Neuronal stem cell (in vitro differentiated cells): ENCODE measurements at regions not wholly inside any gene's neighbourhood (a gene's known extent, or its start where the extent isn't known, plus 50 kb on each side); places are given as distances from the start of the nearest gene placed in this dataset.

Source experiments
- DNase-seq: peaks from one replicate; pipeline ENCODE4 v3.0.0-alpha.2; 2013; ENCODE audit warnings: low spot score
- H2AFZ ChIP-seq: one replicate; pipeline ENCODE4 v1.6.1; 2013; ENCODE audit warnings: mild to moderate bottlenecking, low read length, inconsistent platforms
- H2AK5ac ChIP-seq: 2 replicates; pipeline ENCODE4 v1.6.1; 2013; ENCODE audit warnings: low read depth, mild to moderate bottlenecking, inconsistent platforms, low read length, moderate library complexity, mixed read lengths
- H2BK120ac ChIP-seq: 2 replicates; pipeline ENCODE4 v1.6.1; 2013; ENCODE audit warnings: low read depth, mild to moderate bottlenecking, inconsistent platforms, low read length, moderate library complexity, mixed read lengths
- H2BK12ac ChIP-seq: one replicate; pipeline ENCODE4 v1.6.1; 2013; ENCODE audit warnings: low read length, inconsistent platforms
- H2BK15ac ChIP-seq: 2 replicates; pipeline ENCODE4 v1.6.1; 2013; ENCODE audit warnings: mild to moderate bottlenecking, low read length, inconsistent platforms, mixed read lengths
- H2BK5ac ChIP-seq: one replicate; pipeline ENCODE4 v1.6.1; 2013; ENCODE audit warnings: inconsistent platforms, mild to moderate bottlenecking, low read length, moderate library complexity
- H3K14ac ChIP-seq: one replicate; pipeline ENCODE4 v1.6.1; 2013; ENCODE audit warnings: low read length, inconsistent platforms
- H3K18ac ChIP-seq: 2 replicates; pipeline ENCODE4 v1.6.1; 2013; ENCODE audit warnings: low read length, inconsistent platforms
- H3K23ac ChIP-seq: 2 replicates; pipeline ENCODE4 v1.6.1; 2013; ENCODE audit warnings: low read depth, mild to moderate bottlenecking, mixed read lengths, low read length, inconsistent platforms; ENCODE audit not compliant: poor library complexity
- H3K27ac ChIP-seq: replicated peaks from 3 replicates; pipeline ENCODE4 v1.5.1; 2013; ENCODE audit warnings: low read length, inconsistent platforms
- H3K27me3 ChIP-seq, 3 experiments: 2 replicates each; pipeline ENCODE4 v1.6.1; 2013; ENCODE audit warnings: low read length in 3 of 3, mild to moderate bottlenecking in 2 of 3, inconsistent platforms in 1 of 3, low read depth in 1 of 3, mixed read lengths in 1 of 3, moderate library complexity in 1 of 3; ENCODE audit not compliant: control insufficient read depth in 3 of 3, insufficient read depth in 3 of 3
- H3K36me3 ChIP-seq, 2 donors: replicated peaks in 1 of 2; 2 replicates each; pipeline ENCODE4 v1.6.1; 2013; ENCODE audit warnings: low read length in 2 of 2; ENCODE audit not compliant: control insufficient read depth in 2 of 2, insufficient read depth in 2 of 2
- H3K4ac ChIP-seq: 2 replicates; pipeline ENCODE4 v1.6.1; 2013; ENCODE audit warnings: inconsistent platforms, mild to moderate bottlenecking, low read length, moderate library complexity
- H3K4me1 ChIP-seq, 2 donors: 1 replicate in 1 of 2; 2 replicates in 1 of 2; pipeline ENCODE4 v1.6.1; 2013; ENCODE audit warnings: low read length in 2 of 2, low read depth in 1 of 2; ENCODE audit not compliant: control insufficient read depth in 2 of 2, insufficient read depth in 1 of 2
- H3K4me2 ChIP-seq: one replicate; pipeline ENCODE4 v1.6.1; 2013; ENCODE audit warnings: mild to moderate bottlenecking, low read length, inconsistent platforms; ENCODE audit not compliant: insufficient read depth, poor library complexity, severe bottlenecking
- H3K4me3 ChIP-seq, 2 donors: 2 replicates each; pipeline ENCODE4 v1.5.1; 2013; ENCODE audit warnings: low read length in 2 of 2, mild to moderate bottlenecking in 2 of 2, inconsistent platforms in 1 of 2, moderate library complexity in 1 of 2
- H3K79me1 ChIP-seq: one replicate; pipeline ENCODE4 v1.6.1; 2013; ENCODE audit warnings: low read depth, mild to moderate bottlenecking, inconsistent platforms, low read length, moderate library complexity
- H3K9ac ChIP-seq: one replicate; pipeline ENCODE4 v1.6.1; 2013; ENCODE audit warnings: mild to moderate bottlenecking, low read depth, low read length, inconsistent platforms; ENCODE audit not compliant: poor library complexity
- H3K9me3 ChIP-seq, 2 donors: replicated peaks in 1 of 2; 2 replicates each; pipeline versions ENCODE3 to v1.6.1; 2013; ENCODE audit warnings: low read length in 2 of 2, mild to moderate bottlenecking in 2 of 2, inconsistent platforms in 1 of 2, low read depth in 1 of 2, mixed read lengths in 1 of 2, moderate library complexity in 1 of 2; ENCODE audit not compliant: control insufficient read depth in 2 of 2, insufficient read depth in 1 of 2
- H4K8ac ChIP-seq: one replicate; pipeline ENCODE4 v1.6.1; 2013; ENCODE audit warnings: low read depth, mild to moderate bottlenecking, inconsistent platforms, low read length, moderate library complexity
- H4K91ac ChIP-seq: one replicate; pipeline ENCODE4 v1.6.1; 2013; ENCODE audit warnings: low read length, low read depth, mild to moderate bottlenecking, inconsistent platforms; ENCODE audit not compliant: poor library complexity
- WGBS, 2 donors: extraction: QIAGEN DNeasy Blood & Tissue Kit; methylation state at CpG; one replicate each; pipeline ENCODE4 v1.1.7; 2013; ENCODE audit warnings: missing lambda C conversion rate in 2 of 2, mixed read lengths in 1 of 2; ENCODE audit not compliant: insufficient read length in 2 of 2, insufficient replicate concordance in 1 of 2; ENCODE audit errors: extremely low coverage in 2 of 2; 5-methylcytosine and 5-hydroxymethylcytosine counted together

DNA sequence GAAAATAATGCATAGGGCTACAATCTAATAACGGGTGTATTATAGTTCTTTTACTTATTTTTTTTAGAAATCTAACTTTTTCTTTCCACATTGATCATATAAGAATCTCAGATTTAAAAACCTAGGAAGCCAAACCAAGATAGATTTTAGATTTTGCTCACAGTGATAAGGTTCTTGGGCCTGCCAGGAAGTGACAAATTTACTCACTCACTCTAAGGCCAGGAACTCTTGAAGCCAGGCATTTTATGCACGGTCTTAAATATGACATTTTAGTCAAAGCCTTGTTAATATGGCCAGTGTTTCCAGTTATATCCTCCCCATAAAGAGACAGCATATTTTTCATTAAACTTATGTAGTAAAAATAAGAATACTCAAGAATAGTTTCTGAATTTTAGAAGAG, 271.4 kb downstream of the SQOR start:
- Histone ChIP-seq H2BK5ac (no peak overlapping the region), H4K91ac (no peak overlapping the region), H3K23ac (no peak overlapping the region), H2BK120ac (no peak overlapping the region), H2BK12ac (no peak overlapping the region), H3K4me3 (no peak overlapping the region), H3K4me2 (no peak overlapping the region), H4K8ac (no peak overlapping the region), H2AFZ (no peak overlapping the region), H3K14ac (no peak overlapping the region), H3K79me1 (no peaks in the 10 kb centered on the region), H3K27me3 (no peaks in the 10 kb centered on the region), H3K4me1 (no peaks in the 10 kb centered on the region), H2BK15ac (no peak overlapping the region), H3K4ac (no peak overlapping the region), H3K18ac (no peak overlapping the region), H3K9me3 (no peaks in the 10 kb centered on the region), H3K9ac (no peak overlapping the region), H2AK5ac (no peak overlapping the region), H3K36me3 (no peaks in the 10 kb centered on the region), H3K27ac (no peak overlapping the region)
- WGBS, 2 donors: no CpG with 5 or more reads among the region's 2 CpGs
- DNase-seq: no peak

DNA sequence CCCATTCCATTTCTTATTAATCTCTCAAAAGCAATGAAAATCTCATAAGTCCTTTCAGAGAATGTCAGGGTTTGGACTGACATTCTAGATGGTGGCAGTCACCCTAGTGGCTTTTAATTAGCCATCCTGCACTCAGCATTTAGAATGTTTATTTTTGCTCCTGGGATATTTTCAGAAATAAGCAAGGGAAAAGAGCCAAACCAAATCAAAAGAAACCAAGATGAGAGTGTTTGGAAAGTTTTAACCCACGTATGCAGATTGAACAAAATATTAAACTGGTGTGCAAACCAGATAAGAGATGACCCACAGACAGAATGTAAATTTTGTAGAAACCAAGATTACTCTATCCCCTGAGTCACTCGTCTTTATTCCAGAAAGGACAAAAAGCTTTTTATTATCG, 275.8 kb downstream of the SQOR start:
- Histone ChIP-seq H3K9ac (no peak overlapping the region), H2AK5ac (no peak overlapping the region), H4K8ac (no peak overlapping the region), H3K18ac (no peak overlapping the region), H2BK5ac (no peak overlapping the region), H3K4ac (no peak overlapping the region), H3K27ac (no peak overlapping the region), H3K23ac (no peak overlapping the region), H3K4me3 (no peak overlapping the region), H3K36me3 (no peaks in the 10 kb centered on the region), H3K27me3 (no peaks in the 10 kb centered on the region), H4K91ac (no peak overlapping the region), H3K4me1 (no peaks in the 10 kb centered on the region), H3K14ac (no peak overlapping the region), H2AFZ (no peak overlapping the region), H2BK15ac (no peak overlapping the region), H3K9me3 (no peaks in the 10 kb centered on the region), H3K4me2 (no peak overlapping the region), H2BK120ac (no peak overlapping the region), H2BK12ac (no peak overlapping the region), H3K79me1 (no peaks in the 10 kb centered on the region)
- no peak for DNase-seq
- WGBS, 2 donors: no CpG with 5 or more reads among the region's 3 CpGs

DNA sequence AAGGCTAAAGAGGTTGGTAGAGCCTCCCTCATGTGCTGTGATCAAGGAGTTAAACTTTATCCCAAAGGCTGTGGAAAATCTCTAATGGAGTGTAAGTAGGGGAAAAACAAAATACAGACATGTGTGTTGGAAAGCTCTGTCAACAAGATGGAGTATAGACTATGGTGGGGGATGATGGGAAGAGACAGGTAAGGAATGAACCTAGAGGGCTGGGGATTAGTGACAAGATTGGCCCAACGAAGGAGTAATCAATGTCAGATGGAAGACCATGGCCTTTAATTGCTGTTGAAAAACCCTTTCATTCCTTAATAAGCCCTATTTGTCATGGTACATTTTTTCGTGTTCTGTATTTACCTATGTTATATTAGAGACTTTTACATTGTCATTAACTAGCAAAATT, 278.6 kb downstream of the SQOR start:
- no peaks in the 10 kb centered on the region for H3K9me3 ChIP-seq
- no peaks in the 10 kb centered on the region for H3K36me3 ChIP-seq
- no peak overlapping the region for H4K8ac ChIP-seq
- DNase-seq: no peak
- no peak overlapping the region for H4K91ac ChIP-seq
- H2BK120ac ChIP-seq: no peak overlapping the region
- no peak overlapping the region for H3K14ac ChIP-seq
- H3K79me1 ChIP-seq: no peaks in the 10 kb centered on the region
- H2AFZ ChIP-seq: no peak overlapping the region
- no peak overlapping the region for H3K4me3 ChIP-seq
- no peak overlapping the region for H3K9ac ChIP-seq
- H2AK5ac ChIP-seq: no peak overlapping the region
- no peaks in the 10 kb centered on the region for H3K4me1 ChIP-seq
- no peak overlapping the region for H2BK15ac ChIP-seq
- no peak overlapping the region for H3K27ac ChIP-seq
- no peak overlapping the region for H2BK12ac ChIP-seq
- no peak overlapping the region for H3K4me2 ChIP-seq
- no peak overlapping the region for H3K18ac ChIP-seq
- H3K23ac ChIP-seq: no peak overlapping the region
- no peaks in the 10 kb centered on the region for H3K27me3 ChIP-seq
- H3K4ac ChIP-seq: no peak overlapping the region
- WGBS, 2 donors: no CpG with 5 or more reads among the region's 2 CpGs
- H2BK5ac ChIP-seq: no peak overlapping the region

GRCh38 chr15:45914425-45914824, 279.6 kb downstream of the SQOR start:
- no peak overlapping the region for H2BK12ac ChIP-seq
- H3K9me3 ChIP-seq: no peaks in the 10 kb centered on the region
- H3K36me3 ChIP-seq: no peaks in the 10 kb centered on the region
- no peak overlapping the region for H3K4me3 ChIP-seq
- H3K4me2 ChIP-seq: no peak overlapping the region
- no peak overlapping the region for H2BK120ac ChIP-seq
- H2AFZ ChIP-seq: no peak overlapping the region
- H2AK5ac ChIP-seq: no peak overlapping the region
- no peaks in the 10 kb centered on the region for H3K27me3 ChIP-seq
- H3K23ac ChIP-seq: no peak overlapping the region
- H4K91ac ChIP-seq: no peak overlapping the region
- no peak for DNase-seq
- no peak overlapping the region for H2BK5ac ChIP-seq
- no peak overlapping the region for H3K18ac ChIP-seq
- no peak overlapping the region for H4K8ac ChIP-seq
- no peaks in the 10 kb centered on the region for H3K79me1 ChIP-seq
- H3K27ac ChIP-seq: no peak overlapping the region
- H3K4me1 ChIP-seq: no peaks in the 10 kb centered on the region
- no peak overlapping the region for H2BK15ac ChIP-seq
- no peak overlapping the region for H3K9ac ChIP-seq
- no peak overlapping the region for H3K14ac ChIP-seq
- H3K4ac ChIP-seq: no peak overlapping the region
